Activated CD4-positive, alpha-beta memory T cell treated with anti-CD3 and anti-CD28 coated beads for 36 hours (primary cell): ENCODE measurements at regions not wholly inside any gene's neighbourhood (a gene's known extent, or its start where the extent isn't known, plus 50 kb on each side); places are given as distances from the start of the nearest gene placed in this dataset.
"Not testable (repeated sequence)": the region's sequence is repeated elsewhere in the genome, so short reads cannot be mapped to it uniquely, and the experiment has no call there.

Source experiments
- CTCF ChIA-PET: fragments of 350-600 bp; sonication (Branson Sonifier 250); formaldehyde crosslinking; loops from one replicate; lab custom pipeline; 2021; ENCODE audit warnings: antibody characterized with exemption, inconsistent platforms; lab: Charles Lee
- POLR2A ChIA-PET: fragments of 350-600 bp; sonication (Branson Sonifier 250); formaldehyde crosslinking; loops from one replicate; lab custom pipeline; 2021; ENCODE audit warnings: antibody characterized with exemption; lab: Charles Lee
- DNase-seq: peaks from one replicate; pipeline ENCODE4 v3.0.0-alpha.2; 2020
- H3K27ac Mint-ChIP-seq: one replicate; pipeline ENCODE4 v1.8.0; 2021; ENCODE audit warnings: mixed read lengths
- H3K27me3 Mint-ChIP-seq: one replicate; pipeline ENCODE4 v1.8.0; 2021; ENCODE audit warnings: mixed read lengths
- H3K36me3 Mint-ChIP-seq: one replicate; pipeline ENCODE4 v1.8.0; 2021; ENCODE audit warnings: mixed read lengths
- H3K4me1 Mint-ChIP-seq: one replicate; pipeline ENCODE4 v1.8.0; 2021; ENCODE audit warnings: low read depth, mixed read lengths
- H3K4me3 Mint-ChIP-seq: one replicate; pipeline ENCODE4 v1.8.0; 2021; ENCODE audit warnings: mild to moderate bottlenecking, mixed read lengths
- H3K9me3 Mint-ChIP-seq: one replicate; pipeline ENCODE4 v1.8.0; 2021; ENCODE audit warnings: mixed read lengths
- intact Hi-C: fragments of 100-400 bp; cut with micrococcal nuclease; formaldehyde crosslinking; loops from one replicate; pipeline ENCODE4 v1.15.1; 2023

DNA sequence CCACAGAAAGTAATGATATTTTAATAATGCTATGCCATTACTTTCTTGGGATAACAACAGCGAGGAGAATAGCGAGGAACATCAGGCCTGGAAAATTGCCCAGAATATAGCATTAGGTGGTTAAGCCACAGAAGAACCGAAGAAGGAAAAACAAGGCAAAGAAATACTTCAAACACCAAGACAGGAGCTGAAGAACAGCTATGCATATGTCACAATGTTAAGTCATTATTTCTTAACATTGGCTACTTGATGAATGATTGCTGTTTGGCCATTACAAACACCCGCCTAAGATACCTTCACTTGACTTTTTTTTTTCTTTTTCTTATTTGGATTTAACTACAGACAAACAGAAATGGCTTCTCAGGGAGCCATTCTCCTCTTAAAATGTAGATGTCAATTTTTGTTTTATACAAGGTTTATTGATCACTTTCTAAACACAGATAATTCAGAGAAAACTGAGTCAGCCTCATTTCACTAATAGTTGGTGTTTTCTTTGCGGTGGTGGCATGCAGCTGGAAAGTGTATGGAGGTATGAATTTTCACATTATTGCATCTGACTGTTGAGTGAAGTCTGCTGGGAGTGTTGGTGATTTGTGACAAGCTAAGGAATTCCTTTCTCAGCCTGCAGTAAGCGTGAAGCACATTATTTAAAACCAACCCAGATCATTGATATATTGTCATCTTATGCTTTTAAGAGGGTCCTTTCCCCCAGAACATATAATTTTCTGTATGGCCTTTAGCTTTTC is 705.7 kb upstream of the NR2F2 start:
- Mint-ChIP-seq H3K4me1 (peaks cover 11% of the 10 kb centered on the region), H3K9me3 (peaks cover 20% of the 10 kb centered on the region), H3K27ac (no peak overlapping the region), H3K36me3 (peaks cover 7% of the 10 kb centered on the region), H3K4me3 (no peak overlapping the region), H3K27me3 (peaks cover 7% of the 10 kb centered on the region)
- ChIA-PET CTCF (no interaction called here), POLR2A (no interaction called here)
- intact Hi-C loops, result no loop called here
- no peak for DNase-seq

- no peak for DNase-seq
- Mint-ChIP-seq H3K9me3 (peaks cover 22% of the 10 kb centered on the region), H3K4me1 (no peaks in the 10 kb centered on the region), H3K27me3 (peaks cover 7% of the 10 kb centered on the region), H3K4me3 (no peak overlapping the region), H3K36me3 (peaks cover 7% of the 10 kb centered on the region), H3K27ac (no peak overlapping the region)
- intact Hi-C loops, result no loop called here
- ChIA-PET POLR2A (no interaction called here), CTCF (no interaction called here)
These were observed 703.8 kb upstream of the NR2F2 start for GRCh38 chr15:95626501-95627361.

DNA sequence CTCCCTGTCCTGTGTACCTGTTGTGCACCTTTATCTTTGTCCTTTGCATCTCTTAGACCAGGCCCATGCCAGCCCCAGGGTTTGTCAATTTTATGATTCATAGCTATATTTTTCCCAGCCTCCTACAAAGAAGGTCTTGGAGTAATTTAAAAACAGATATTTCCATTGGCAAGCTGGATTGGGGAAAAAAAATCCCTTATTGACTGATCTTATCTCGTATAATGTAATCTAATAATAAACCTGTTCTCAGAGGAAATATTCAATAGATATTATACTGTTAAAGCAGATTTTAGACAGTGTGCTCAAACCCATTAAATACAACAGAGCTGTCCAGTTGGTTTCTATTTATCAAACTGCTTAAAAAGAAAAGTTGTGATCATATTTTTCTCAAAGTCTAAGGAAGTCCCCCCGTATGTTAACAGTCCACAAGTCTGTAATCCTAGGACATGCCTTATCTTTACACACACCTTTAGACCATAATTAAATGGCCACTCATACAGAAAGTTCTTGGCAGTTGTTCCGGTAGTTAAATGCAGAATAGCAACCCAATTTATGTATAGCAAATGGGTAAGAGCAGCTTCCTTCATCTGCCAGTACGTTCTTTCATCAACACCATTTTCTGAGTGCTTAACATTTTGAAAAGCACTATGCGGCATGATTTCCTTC is 700.9 kb upstream of the NR2F2 start:
- Mint-ChIP-seq H3K9me3 (peaks cover 8% of the 10 kb centered on the region), H3K36me3 (no peaks in the 10 kb centered on the region), H3K4me1 (no peaks in the 10 kb centered on the region), H3K27me3 (peaks cover 7% of the 10 kb centered on the region), H3K27ac (no peak overlapping the region), H3K4me3 (no peak overlapping the region)
- CTCF ChIA-PET, result no interaction called here
- intact Hi-C loops, result no loop called here
- DNase-seq, result no peak
- POLR2A ChIA-PET, result no interaction called here

GRCh38 chr15:95630683-95631082 is 699.8 kb upstream of the NR2F2 start:
- ChIA-PET POLR2A (no interaction called here), CTCF (no interaction called here)
- no peaks in the 10 kb centered on the region for H3K4me1 Mint-ChIP-seq
- no peak for DNase-seq
- H3K36me3 Mint-ChIP-seq, result no peaks in the 10 kb centered on the region
- peaks cover 8% of the 10 kb centered on the region for H3K9me3 Mint-ChIP-seq
- intact Hi-C loops, result no loop called here
- no peak overlapping the region for H3K4me3 Mint-ChIP-seq
- H3K27me3 Mint-ChIP-seq, result peaks cover 7% of the 10 kb centered on the region
- no peak overlapping the region for H3K27ac Mint-ChIP-seq

DNA sequence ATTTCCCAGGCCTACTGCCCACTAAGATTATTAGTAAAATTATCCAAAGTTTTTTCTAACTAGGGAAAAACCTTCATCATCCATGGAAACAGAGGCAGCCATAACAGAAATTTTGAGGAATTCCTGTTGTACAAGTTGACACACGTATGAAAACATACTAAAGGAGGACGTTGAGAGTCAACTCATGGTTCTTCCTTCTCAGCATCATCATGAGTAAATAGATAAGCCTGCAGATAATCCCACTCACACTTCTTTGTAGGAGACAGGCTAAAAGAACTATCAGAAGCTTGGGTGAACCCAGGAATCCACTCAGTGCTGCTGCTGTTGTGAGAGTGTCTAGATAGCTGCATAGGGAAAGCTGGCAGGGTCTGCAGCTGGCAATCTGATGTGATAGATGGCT is 694.8 kb upstream of the NR2F2 start:
- CTCF ChIA-PET, result no interaction called here
- intact Hi-C loops, result no loop called here
- H3K9me3 Mint-ChIP-seq, result peaks cover 6% of the 10 kb centered on the region
- H3K27me3 Mint-ChIP-seq, result no peaks in the 10 kb centered on the region
- no peak overlapping the region for H3K27ac Mint-ChIP-seq
- POLR2A ChIA-PET, result interaction anchor here (0.6 kb wide), 1 partner anchor 28 kb away, joined by 3 read pairs; no protein-coding TSS in a partner anchor
- H3K4me1 Mint-ChIP-seq, result no peaks in the 10 kb centered on the region
- no peak overlapping the region for H3K4me3 Mint-ChIP-seq
- no peak for DNase-seq
- no peaks in the 10 kb centered on the region for H3K36me3 Mint-ChIP-seq

GRCh38 chr15:95636107-95636506 is 694.4 kb upstream of the NR2F2 start:
- Mint-ChIP-seq H3K4me1 (no peaks in the 10 kb centered on the region), H3K4me3 (no peak overlapping the region), H3K9me3 (peaks cover 3% of the 10 kb centered on the region), H3K27ac (no peak overlapping the region), H3K27me3 (no peaks in the 10 kb centered on the region), H3K36me3 (no peaks in the 10 kb centered on the region)
- intact Hi-C loops, result no loop called here
- ChIA-PET POLR2A (interaction anchor here (0.6 kb wide), 1 partner anchor 28 kb away, joined by 3 read pairs; no protein-coding TSS in a partner anchor), CTCF (no interaction called here)
- no peak for DNase-seq

GRCh38 chr15:95637234-95637633 is 693.3 kb upstream of the NR2F2 start:
- POLR2A ChIA-PET, H3K27me3 Mint-ChIP-seq, H3K9me3 Mint-ChIP-seq, CTCF ChIA-PET, intact Hi-C loops, H3K36me3 Mint-ChIP-seq, H3K27ac Mint-ChIP-seq, DNase-seq, H3K4me1 Mint-ChIP-seq, H3K4me3 Mint-ChIP-seq: not testable (repeated sequence)

DNA sequence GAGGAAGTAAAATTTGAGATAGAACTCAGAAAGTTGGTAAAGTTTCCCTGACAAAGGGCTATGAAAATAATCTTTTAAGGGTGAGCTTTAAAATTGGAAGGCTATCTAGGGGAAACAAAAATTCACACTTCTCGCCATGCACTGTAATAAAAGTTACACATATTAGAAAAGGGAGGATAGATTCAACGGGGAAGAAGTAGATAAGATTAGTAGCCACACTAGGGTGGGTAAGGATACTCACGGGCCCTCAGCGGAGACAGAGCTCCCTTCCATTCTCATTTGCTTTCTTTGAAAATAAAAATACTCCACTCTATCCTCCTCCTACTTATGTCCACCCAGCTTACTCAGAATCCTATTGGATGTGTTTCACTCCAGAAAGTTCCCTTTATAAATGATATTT is 691.3 kb upstream of the NR2F2 start:
- H3K4me1 Mint-ChIP-seq, result no peaks in the 10 kb centered on the region
- H3K36me3 Mint-ChIP-seq, result no peaks in the 10 kb centered on the region
- no peaks in the 10 kb centered on the region for H3K9me3 Mint-ChIP-seq
- no peak overlapping the region for H3K4me3 Mint-ChIP-seq
- intact Hi-C loops, result no loop called here
- ChIA-PET CTCF (interaction anchor here (0.8 kb wide), 1 partner anchor 12 kb away, joined by 3 read pairs; no protein-coding TSS in a partner anchor), POLR2A (no interaction called here)
- H3K27ac Mint-ChIP-seq, result no peak overlapping the region
- H3K27me3 Mint-ChIP-seq, result no peaks in the 10 kb centered on the region
- DNase-seq, result no peak

DNA sequence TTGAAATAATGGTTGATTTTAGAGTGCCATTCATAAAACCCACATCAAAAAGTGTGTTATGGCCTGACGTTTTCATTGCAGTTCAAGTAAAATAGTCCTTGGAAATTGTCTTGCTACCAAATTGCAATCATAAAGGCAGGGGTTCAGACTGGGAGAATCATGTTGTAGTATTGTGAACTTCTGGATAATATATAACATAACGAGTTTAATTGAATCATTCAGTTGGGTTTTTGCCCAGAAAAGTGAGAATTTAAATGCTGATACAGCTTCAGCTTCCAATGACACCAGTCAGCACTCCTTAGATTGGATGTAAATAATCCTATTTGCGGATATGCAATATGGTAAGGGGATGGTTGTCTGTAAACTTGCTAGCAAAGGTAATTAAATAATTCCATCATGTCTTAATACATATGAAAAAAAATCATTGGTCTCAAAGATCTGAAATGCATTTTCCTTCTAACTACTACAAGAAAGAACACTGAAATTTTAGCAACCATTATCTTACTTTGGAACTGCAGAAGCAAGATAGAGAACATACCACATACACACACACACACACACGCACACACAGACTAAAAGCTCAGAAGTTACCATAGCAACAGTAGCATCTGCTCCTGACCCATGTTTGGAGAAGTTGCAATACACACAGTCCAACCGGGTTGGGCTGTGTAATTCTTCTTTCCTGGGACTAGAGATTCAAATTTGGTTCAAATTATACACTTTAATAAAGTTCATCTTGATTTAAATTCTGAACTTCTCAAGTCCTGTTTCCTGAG is 686.2 kb upstream of the NR2F2 start:
- H3K4me3 Mint-ChIP-seq, result no peak overlapping the region
- H3K4me1 Mint-ChIP-seq, result no peaks in the 10 kb centered on the region
- DNase-seq, result no peak
- intact Hi-C loops, result no loop called here
- CTCF ChIA-PET, result no interaction called here
- POLR2A ChIA-PET, result no interaction called here
- H3K27ac Mint-ChIP-seq, result no peak overlapping the region
- no peaks in the 10 kb centered on the region for H3K27me3 Mint-ChIP-seq
- H3K9me3 Mint-ChIP-seq, result no peaks in the 10 kb centered on the region
- H3K36me3 Mint-ChIP-seq, result no peaks in the 10 kb centered on the region

DNA sequence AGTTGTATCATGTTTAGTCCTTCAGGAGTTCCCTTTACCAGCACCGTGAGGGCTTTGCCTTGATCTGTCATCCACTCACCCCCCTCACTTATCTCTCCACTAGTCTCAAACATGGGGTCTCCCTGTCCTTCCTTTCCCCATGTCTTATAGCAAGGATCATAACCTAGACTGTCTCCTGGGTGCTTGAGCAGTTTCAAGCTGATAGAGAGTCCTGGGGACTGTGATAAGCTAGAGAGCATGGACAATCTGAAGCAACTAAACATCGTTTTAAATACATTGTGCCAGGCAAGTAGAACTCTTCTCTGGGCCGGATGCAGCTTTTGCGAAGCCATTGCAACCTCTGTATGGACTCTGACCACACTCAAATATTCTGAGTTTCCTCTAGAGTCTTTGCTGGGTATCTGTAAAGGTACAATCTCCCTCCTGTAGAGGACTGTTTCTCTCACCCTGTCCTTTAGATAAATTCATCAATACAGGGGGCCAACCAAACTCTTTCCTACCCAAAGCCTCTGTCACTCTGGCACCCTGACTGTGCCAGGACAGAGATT is 684.6 kb upstream of the NR2F2 start:
- ChIA-PET CTCF (no interaction called here), POLR2A (no interaction called here)
- intact Hi-C loops, result no loop called here

DNA sequence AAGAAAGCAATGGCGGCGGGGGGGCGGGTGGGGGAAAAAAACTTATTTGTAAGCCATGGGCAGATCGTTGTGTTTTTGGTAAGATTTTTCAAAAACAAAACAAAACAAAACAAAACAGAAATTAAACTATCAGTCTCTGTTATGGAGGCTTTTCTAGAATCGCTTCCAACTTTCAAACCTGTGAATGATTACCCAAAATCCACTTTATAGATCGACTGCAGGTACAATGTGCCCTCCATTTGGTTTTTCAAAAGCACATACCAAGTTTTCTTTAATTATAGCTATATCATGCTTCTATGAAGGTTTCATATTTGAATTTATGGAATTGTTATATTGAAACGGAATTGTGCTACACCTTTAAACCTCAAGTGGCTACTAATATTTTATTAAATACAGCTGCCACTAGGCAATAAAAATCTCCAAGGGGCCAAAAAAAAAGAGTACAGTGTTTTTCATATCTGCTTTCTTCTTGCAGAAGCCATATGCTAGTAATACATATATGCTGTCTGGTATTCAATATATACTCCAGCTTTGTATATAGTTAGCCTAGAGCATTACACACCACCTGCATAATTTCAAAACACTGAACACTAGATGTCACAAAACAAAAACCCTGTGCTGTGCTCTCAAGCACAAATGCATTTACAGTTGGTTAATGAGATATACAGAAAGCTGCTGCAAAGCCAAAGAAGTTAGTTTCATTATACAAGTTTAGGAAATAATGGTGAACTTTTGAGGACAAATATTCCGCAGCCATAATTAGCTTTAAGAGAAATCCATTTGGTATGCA is 683.8 kb upstream of the NR2F2 start:
- CTCF ChIA-PET, result no interaction called here
- intact Hi-C loops, result no loop called here
- DNase-seq, result no peak
- no peak overlapping the region for H3K4me3 Mint-ChIP-seq
- no peaks in the 10 kb centered on the region for H3K4me1 Mint-ChIP-seq
- H3K27me3 Mint-ChIP-seq, result no peaks in the 10 kb centered on the region
- no peak overlapping the region for H3K27ac Mint-ChIP-seq
- no peaks in the 10 kb centered on the region for H3K9me3 Mint-ChIP-seq
- H3K36me3 Mint-ChIP-seq, result no peaks in the 10 kb centered on the region
- POLR2A ChIA-PET, result no interaction called here

More for the DNA sequence above, 684.6 kb upstream of the NR2F2 start:
- no peaks in the 10 kb centered on the region for H3K4me1 Mint-ChIP-seq
- H3K36me3 Mint-ChIP-seq, result no peaks in the 10 kb centered on the region
- no peaks in the 10 kb centered on the region for H3K9me3 Mint-ChIP-seq
- no peak overlapping the region for H3K4me3 Mint-ChIP-seq
- H3K27me3 Mint-ChIP-seq, result no peaks in the 10 kb centered on the region
- no peak for DNase-seq
- no peak overlapping the region for H3K27ac Mint-ChIP-seq
